ENCODE measurements at regions not wholly inside any gene's neighbourhood (a gene's known extent, or its start where the extent isn't known, plus 50 kb on each side); places are given as distances from the start of the nearest gene placed in this dataset.

DNA sequence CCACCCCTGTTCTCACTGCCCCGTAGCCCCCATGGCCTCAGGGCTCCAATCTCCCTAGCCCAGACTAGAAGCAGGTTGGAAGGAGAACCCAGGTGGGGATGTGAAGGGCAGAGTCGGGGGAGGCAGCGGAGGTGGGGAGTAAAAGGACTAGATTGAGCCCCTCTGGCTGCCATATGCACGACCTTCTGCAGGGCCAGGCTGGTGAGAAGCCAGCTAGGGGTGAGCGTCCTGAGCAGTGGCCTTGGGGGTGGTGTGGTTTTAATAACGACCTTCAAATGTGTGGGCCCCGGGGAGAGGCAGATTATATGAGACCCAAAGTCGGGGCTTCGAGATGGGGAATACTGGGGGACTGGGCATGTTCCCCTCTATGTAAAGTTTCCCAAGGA lies 139.5 kb downstream of the C9orf50 start:
- TF ChIP-seq POLR2A (IDR thresholded peaks at IDR 0.05; ENCODE audit: low read length): no peak
- no peak for TF ChIP-seq GATA1 (IDR thresholded peaks at IDR 0.05; ENCODE audit: low read depth, low read length)

Measured in erythroblast (primary cell).